AG10803 (cell line): ENCODE measurements at regions not wholly inside any gene's neighbourhood (a gene's known extent, or its start where the extent isn't known, plus 50 kb on each side); places are given as distances from the start of the nearest gene placed in this dataset.

ENCODE experiments used
- DNase-seq: peaks from one replicate; pipeline ENCODE4 v3.0.0; 2010; ENCODE audit warnings: low read depth
- H3K4me3 ChIP-seq: 2 replicates; pipeline ENCODE4 v1.5.1; 2011; ENCODE audit warnings: mild to moderate bottlenecking, low read length, control low read depth
- CTCF ChIP-seq: conservative IDR thresholded peaks from 2 replicates; pipeline ENCODE4 v1.5.1; 2011; ENCODE audit warnings: mild to moderate bottlenecking, low read length, control low read depth, inconsistent platforms

- no peak for DNase-seq
- no peak for TF ChIP-seq CTCF
- H3K4me3 ChIP-seq: no peak overlapping the region
Observed at GRCh38 chr7:145339319-145339718, 503.5 kb upstream of the TPK1 start.

GRCh38 chr7:145331522-145331921 lies 495.7 kb upstream of the TPK1 start:
- no peak for TF ChIP-seq CTCF
- DNase-seq: no peak
- no peak overlapping the region for H3K4me3 ChIP-seq

- TF ChIP-seq CTCF: no peak
- H3K4me3 ChIP-seq: no peak overlapping the region
- DNase-seq: no peak
Observed at GRCh38 chr7:145331076-145331475, 495.2 kb upstream of the TPK1 start.

GRCh38 chr7:145327646-145328045 lies 491.8 kb upstream of the TPK1 start:
- DNase-seq: no peak
- TF ChIP-seq CTCF: no peak
- H3K4me3 ChIP-seq: no peak overlapping the region

- no peak overlapping the region for H3K4me3 ChIP-seq
- no peak for TF ChIP-seq CTCF
- DNase-seq: no peak
Observed at GRCh38 chr7:145324081-145324480, 488.2 kb upstream of the TPK1 start.

GRCh38 chr7:145313551-145313950 lies 477.7 kb upstream of the TPK1 start:
- H3K4me3 ChIP-seq: no peak overlapping the region
- no peak for TF ChIP-seq CTCF
- DNase-seq: no peak

GRCh38 chr7:145293754-145294153 lies 457.9 kb upstream of the TPK1 start:
- no peak for DNase-seq
- H3K4me3 ChIP-seq: no peak overlapping the region
- TF ChIP-seq CTCF: no peak
